Neural progenitor cell (in vitro differentiated cells): ENCODE measurements at regions not wholly inside any gene's neighbourhood (a gene's known extent, or its start where the extent isn't known, plus 50 kb on each side); places are given as distances from the start of the nearest gene placed in this dataset.

Experiments used
- CTCF ChIP-seq: fragments of 200-600 bp; sonication (generic); IDR thresholded peaks from 2 replicates; pipeline ENCODE4 v1.5.1; 2017; ENCODE audit warnings: antibody characterized with exemption, mild to moderate bottlenecking
- EZH2 ChIP-seq: fragments of 200-600 bp; sonication (generic); IDR thresholded peaks from 2 replicates; pipeline ENCODE4 v1.6.1; 2017; ENCODE audit warnings: antibody characterized with exemption, mild to moderate bottlenecking, moderate library complexity

GRCh38 chr2:238567996-238568395, 141.3 kb downstream of the ASB1 start:
- no peak for TF ChIP-seq CTCF
- TF ChIP-seq EZH2: no peak
